Panc1 (cell line): ENCODE measurements at regions not wholly inside any gene's neighbourhood (a gene's known extent, or its start where the extent isn't known, plus 50 kb on each side); places are given as distances from the start of the nearest gene placed in this dataset.

ENCODE experiments used
- ATAC-seq: fragments of 200-7000 bp; cut with Tn5 transposase; 2 replicates; pipeline ENCODE4 v1.9.1; 2020; ENCODE audit warnings: mild to moderate bottlenecking, moderate library complexity
- BruUV-seq: library from RNA; stranded (reverse); fragments of 400-500 nt; replicated peaks from 2 replicates; lab custom pipeline; 2021; lab: Mats Ljungman, UMichigan
- CTCF ChIA-PET: fragments of 300-600 bp; sonication (Branson Sonifier 250); formaldehyde crosslinking; loops from one replicate; lab custom pipeline; 2022; ENCODE audit warnings: antibody characterized with exemption; lab: Charles Lee
- POLR2A ChIA-PET: fragments of 300-600 bp; sonication (Branson Sonifier 250); formaldehyde crosslinking; loops from one replicate; lab custom pipeline; 2022; ENCODE audit warnings: antibody characterized with exemption; lab: Charles Lee
- DNase-seq: peaks from one replicate; pipeline ENCODE4 v3.0.0-alpha.2; 2010; ENCODE audit warnings: low read depth, low spot score
- H3K27ac ChIP-seq: 2 replicates; pipeline ENCODE4 v1.5.1; 2011; ENCODE audit warnings: mild to moderate bottlenecking, low read length, inconsistent platforms
- H3K27me3 ChIP-seq: fragments of 200-500 bp; sonication (Bioruptor generic); 2 replicates; pipeline ENCODE4 v1.6.0; 2014; ENCODE audit warnings: low read length, inconsistent platforms; ENCODE audit not compliant: control insufficient read depth, insufficient read depth
- H3K36me3 ChIP-seq: fragments of 200-500 bp; sonication (Bioruptor generic); 2 replicates; pipeline ENCODE4 v1.5.1; 2014; ENCODE audit warnings: inconsistent platforms, mild to moderate bottlenecking, low read length, moderate library complexity; ENCODE audit not compliant: control insufficient read depth, insufficient read depth
- H3K4me1 ChIP-seq: 2 replicates; pipeline ENCODE4 v1.5.1; 2011; ENCODE audit warnings: inconsistent platforms, mild to moderate bottlenecking, low read length, moderate library complexity; ENCODE audit not compliant: control insufficient read depth, insufficient read depth
- H3K4me3 ChIP-seq, 2 experiments: 2 replicates each; pipeline ENCODE4 v1.5.1; 2011 to 2012; ENCODE audit warnings: low read depth in 2 of 2, low read length in 2 of 2, mild to moderate bottlenecking in 2 of 2, inconsistent platforms in 1 of 2, moderate library complexity in 1 of 2
- H3K9me3 ChIP-seq: fragments of 200-500 bp; sonication (Bioruptor generic); 2 replicates; pipeline ENCODE4 v1.5.1; 2014; ENCODE audit warnings: low read depth, mild to moderate bottlenecking, inconsistent platforms, low read length, moderate library complexity; ENCODE audit not compliant: control insufficient read depth, insufficient read depth
- CTCF ChIP-seq: fragments of 450-650 bp; IDR thresholded peaks from 2 replicates; pipeline ENCODE4 v1.5.1; 2017; ENCODE audit warnings: mild to moderate bottlenecking
- POLR2AphosphoS5 ChIP-seq: IDR thresholded peaks from 2 replicates; pipeline ENCODE4 v1.6.1; 2012; ENCODE audit warnings: mild to moderate bottlenecking, low read depth, low read length, moderate library complexity
- REST ChIP-seq, 2 experiments: IDR thresholded peaks; 2 replicates each; pipeline ENCODE4 v1.6.1; 2011 to 2012; ENCODE audit warnings: low read depth in 2 of 2, control low read depth in 1 of 2, low read length in 1 of 2, mild to moderate bottlenecking in 1 of 2, moderate library complexity in 1 of 2; ENCODE audit not compliant: insufficient read depth in 1 of 2
- SIN3A ChIP-seq: IDR thresholded peaks from 2 replicates; pipeline ENCODE4 v1.6.1; 2012; ENCODE audit warnings: low read depth, mild to moderate bottlenecking, low read length, moderate library complexity, borderline replicate concordance; ENCODE audit not compliant: insufficient read depth
- TCF7L2 ChIP-seq: IDR thresholded peaks from 2 replicates; pipeline ENCODE4 v1.6.1; 2011; ENCODE audit warnings: mild to moderate bottlenecking, low read depth, low read length, inconsistent platforms
- in situ Hi-C: cut with HindIII; loops from 2 replicates; pipeline ENCODE4 v1.10.0; 2016; ENCODE audit warnings: low sequenced_read_pairs, low pct_unique_long_range_greater_than_20kb
- intact Hi-C: fragments of 100-400 bp; cut with micrococcal nuclease; formaldehyde crosslinking; loops from one replicate; pipeline ENCODE4 v1.10.0; 2022; ENCODE audit not compliant: unreplicated experiment

GRCh38 chr1:118783095-118783758, 204.9 kb downstream of the TBX15 start:
- intact Hi-C loops, result no loop called here
- ATAC-seq (no peak), DNase-seq (no peak)
- ChIA-PET CTCF (no interaction called here), POLR2A (no interaction called here)
- Histone ChIP-seq H3K27me3 (no peaks in the 10 kb centered on the region), H3K4me1 (no peaks in the 10 kb centered on the region), H3K27ac (no peak overlapping the region), H3K9me3 (no peaks in the 10 kb centered on the region), H3K36me3 (no peaks in the 10 kb centered on the region), H3K4me3 (no peak overlapping the region)
- in situ Hi-C loops, result no loop called here
- TF ChIP-seq SIN3A (no peak), CTCF (no peak), REST (IDR thresholded peaks at IDR 0.05; ENCODE audit: insufficient read depth in 1 of 2, low read depth in 2 of 2, low read length in 1 of 2) (no peak), TCF7L2 (no peak), POLR2AphosphoS5 (no peak)
- BruUV-seq, result no TSS peak

GRCh38 chr1:118773656-118774055, 214.5 kb downstream of the TBX15 start:
- in situ Hi-C loops, result no loop called here
- POLR2A ChIA-PET, result no interaction called here
- no peak for ATAC-seq
- no peak for TF ChIP-seq SIN3A
- TF ChIP-seq TCF7L2, result no peak
- no peak for TF ChIP-seq REST (IDR thresholded peaks at IDR 0.05; ENCODE audit: insufficient read depth in 1 of 2, low read depth in 2 of 2, low read length in 1 of 2)
- no peak for TF ChIP-seq CTCF
- TF ChIP-seq POLR2AphosphoS5, result no peak
- CTCF ChIA-PET, result no interaction called here
- Histone ChIP-seq H3K9me3 (no peaks in the 10 kb centered on the region), H3K36me3 (no peaks in the 10 kb centered on the region), H3K27ac (no peak overlapping the region), H3K27me3 (no peaks in the 10 kb centered on the region), H3K4me3 (no peak overlapping the region), H3K4me1 (no peaks in the 10 kb centered on the region)
- intact Hi-C loops, result no loop called here
- DNase-seq, result no peak
- BruUV-seq, result no TSS peak
